Colonic mucosa (tissue), 4 donors: ENCODE measurements at regions not wholly inside any gene's neighbourhood (a gene's known extent, or its start where the extent isn't known, plus 50 kb on each side); places are given as distances from the start of the nearest gene placed in this dataset.

Experiments used
- DNase-seq: peaks from one replicate; pipeline ENCODE4 v3.0.0-alpha.2; 2020
- H3K27ac ChIP-seq: fragments of 200-600 bp; one replicate; pipeline ENCODE4 v1.8.0; 2021
- H3K27me3 ChIP-seq: fragments of 200-600 bp; one replicate; pipeline ENCODE4 v1.8.0; 2021
- H3K36me3 ChIP-seq: fragments of 200-600 bp; one replicate; pipeline ENCODE4 v1.8.0; 2021
- H3K4me1 ChIP-seq: fragments of 200-600 bp; one replicate; pipeline ENCODE4 v1.8.0; 2021; ENCODE audit warnings: mild to moderate bottlenecking
- H3K4me3 ChIP-seq: fragments of 200-600 bp; one replicate; pipeline ENCODE4 v1.8.0; 2021
- H3K9ac ChIP-seq, 2 donors: one replicate each; pipeline ENCODE4 v1.7.0; 2013; ENCODE audit warnings: control low read depth in 2 of 2, low read depth in 2 of 2, low read length in 2 of 2
- H3K9me3 ChIP-seq: fragments of 200-600 bp; one replicate; pipeline ENCODE4 v1.8.0; 2021
- intact Hi-C: fragments of 100-400 bp; cut with DNase I; formaldehyde crosslinking; loops from one replicate; pipeline ENCODE4 v1.14.1; 2022
- TF ChIP-seq, protein P1 (sequence below): fragments of 200-600 bp; IDR thresholded peaks from one replicate; pipeline ENCODE4 v1.8.0; 2022; ENCODE audit warnings: antibody characterized with exemption, mild to moderate bottlenecking
- donor health status: healthy.
- donor health status: DM: no; HTN: no; CAD: no.
- donor health status: DM: no; HTN: no; CAD: no.

DNA sequence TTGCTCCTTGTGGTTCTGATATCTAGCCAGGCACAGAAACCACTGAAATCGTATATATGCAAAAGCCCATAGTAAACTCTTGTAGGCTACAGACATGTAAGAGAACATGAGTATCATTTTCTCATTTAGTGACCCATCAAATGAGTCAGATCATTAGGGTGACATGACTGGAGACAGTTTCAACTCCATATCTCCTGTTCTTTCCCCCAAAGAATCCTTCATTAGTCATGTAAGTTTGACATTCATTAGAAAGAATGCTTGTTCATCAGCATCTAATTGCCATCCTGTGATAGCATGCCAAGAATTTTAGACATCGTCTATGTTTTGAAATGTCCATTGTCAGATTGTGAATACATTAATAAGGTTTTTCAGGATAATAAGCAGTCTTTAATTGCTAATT is 264.9 kb upstream of the TPM1 start:
- Histone ChIP-seq H3K4me3 (no peak overlapping the region), H3K4me1 (no peaks in the 10 kb centered on the region)
- intact Hi-C loops = no loop called here

GRCh38 chr15:62779036-62779770 is 263.3 kb upstream of the TPM1 start:
- Histone ChIP-seq H3K27ac (no peak overlapping the region), H3K27me3 (no peaks in the 10 kb centered on the region), H3K4me3 (no peak overlapping the region), H3K9me3 (no peaks in the 10 kb centered on the region), H3K9ac (no peak overlapping the region), H3K4me1 (no peaks in the 10 kb centered on the region), H3K36me3 (no peaks in the 10 kb centered on the region)
- intact Hi-C loops = no loop called here
- no peak for DNase-seq
- TF ChIP-seq, protein P1, sequence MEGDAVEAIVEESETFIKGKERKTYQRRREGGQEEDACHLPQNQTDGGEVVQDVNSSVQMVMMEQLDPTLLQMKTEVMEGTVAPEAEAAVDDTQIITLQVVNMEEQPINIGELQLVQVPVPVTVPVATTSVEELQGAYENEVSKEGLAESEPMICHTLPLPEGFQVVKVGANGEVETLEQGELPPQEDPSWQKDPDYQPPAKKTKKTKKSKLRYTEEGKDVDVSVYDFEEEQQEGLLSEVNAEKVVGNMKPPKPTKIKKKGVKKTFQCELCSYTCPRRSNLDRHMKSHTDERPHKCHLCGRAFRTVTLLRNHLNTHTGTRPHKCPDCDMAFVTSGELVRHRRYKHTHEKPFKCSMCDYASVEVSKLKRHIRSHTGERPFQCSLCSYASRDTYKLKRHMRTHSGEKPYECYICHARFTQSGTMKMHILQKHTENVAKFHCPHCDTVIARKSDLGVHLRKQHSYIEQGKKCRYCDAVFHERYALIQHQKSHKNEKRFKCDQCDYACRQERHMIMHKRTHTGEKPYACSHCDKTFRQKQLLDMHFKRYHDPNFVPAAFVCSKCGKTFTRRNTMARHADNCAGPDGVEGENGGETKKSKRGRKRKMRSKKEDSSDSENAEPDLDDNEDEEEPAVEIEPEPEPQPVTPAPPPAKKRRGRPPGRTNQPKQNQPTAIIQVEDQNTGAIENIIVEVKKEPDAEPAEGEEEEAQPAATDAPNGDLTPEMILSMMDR = no peak

More for the DNA sequence above, 264.9 kb upstream of the TPM1 start:
- TF ChIP-seq, protein P1 = no peak
- DNase-seq = no peak
- no peaks in the 10 kb centered on the region for H3K27me3 ChIP-seq
- H3K9ac ChIP-seq = no peak overlapping the region
- no peak overlapping the region for H3K27ac ChIP-seq
- no peaks in the 10 kb centered on the region for H3K36me3 ChIP-seq
- no peaks in the 10 kb centered on the region for H3K9me3 ChIP-seq

GRCh38 chr15:62779899-62780298 is 262.6 kb upstream of the TPM1 start:
- intact Hi-C loops = loop anchor here (5.0 to 10.0 kb wide), 3 partner anchors 67 to 312 kb away; no protein-coding TSS in a partner anchor
- no peak overlapping the region for H3K9ac ChIP-seq
- H3K4me3 ChIP-seq = no peak overlapping the region
- DNase-seq = no peak
- H3K9me3 ChIP-seq = no peaks in the 10 kb centered on the region
- H3K27ac ChIP-seq = no peak overlapping the region
- H3K4me1 ChIP-seq = no peaks in the 10 kb centered on the region
- no peaks in the 10 kb centered on the region for H3K27me3 ChIP-seq
- no peaks in the 10 kb centered on the region for H3K36me3 ChIP-seq
- TF ChIP-seq, protein P1 = no peak

DNA sequence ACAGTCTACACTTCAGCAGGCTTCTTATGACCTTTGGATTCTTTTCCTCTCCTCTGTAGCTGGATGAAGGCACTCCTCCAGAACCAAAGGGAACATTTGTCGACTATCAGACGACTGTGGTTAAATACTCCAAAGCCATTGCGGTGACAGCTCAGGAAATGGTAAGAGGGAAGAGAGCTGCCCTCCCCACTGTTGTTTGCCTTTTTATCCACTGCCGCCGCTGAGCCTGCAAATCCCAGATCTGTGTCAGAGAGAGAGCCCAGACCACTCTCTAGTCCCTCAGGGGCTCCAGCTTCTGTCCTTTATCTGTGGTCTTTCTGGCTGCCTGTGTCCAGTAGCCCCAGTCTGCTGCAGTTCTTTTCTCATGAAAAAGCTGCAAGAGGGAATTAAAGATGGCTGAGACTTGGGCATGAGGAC is 261.5 kb upstream of the TPM1 start:
- H3K27me3 ChIP-seq = no peaks in the 10 kb centered on the region
- no peaks in the 10 kb centered on the region for H3K9me3 ChIP-seq
- DNase-seq = no peak
- H3K36me3 ChIP-seq = no peaks in the 10 kb centered on the region
- TF ChIP-seq, protein P1 = no peak
- no peak overlapping the region for H3K27ac ChIP-seq
- H3K4me3 ChIP-seq = no peak overlapping the region
- no peaks in the 10 kb centered on the region for H3K4me1 ChIP-seq
- no peak overlapping the region for H3K9ac ChIP-seq
- intact Hi-C loops = loop anchor here (5.0 to 10.0 kb wide), 3 partner anchors 66 to 311 kb away; no protein-coding TSS in a partner anchor

- no peak overlapping the region for H3K27ac ChIP-seq
- intact Hi-C loops = loop anchor here (5.0 to 10.0 kb wide), 3 partner anchors 65 to 310 kb away; no protein-coding TSS in a partner anchor
- TF ChIP-seq, protein P1 = peak; percentile 63
These were observed 260.3 kb upstream of the TPM1 start for GRCh38 chr15:62782071-62782841.

More at GRCh38 chr15:62782071-62782841, 260.3 kb upstream of the TPM1 start:
- peak overlapping the region in 1 of 2 donors; percentile 19 for H3K9ac ChIP-seq
- H3K4me1 ChIP-seq = no peaks in the 10 kb centered on the region
- no peak overlapping the region for H3K4me3 ChIP-seq
- no peaks in the 10 kb centered on the region for H3K27me3 ChIP-seq
- no peaks in the 10 kb centered on the region for H3K36me3 ChIP-seq
- peak; percentile 59 for DNase-seq
- H3K9me3 ChIP-seq = no peaks in the 10 kb centered on the region
